Globus pallidus (tissue), 1 donor: ENCODE measurements at regions not wholly inside any gene's neighbourhood (a gene's known extent, or its start where the extent isn't known, plus 50 kb on each side); places are given as distances from the start of the nearest gene placed in this dataset.
"Not testable (repeated sequence)": the region's sequence is repeated elsewhere in the genome, so short reads cannot be mapped to it uniquely, and the experiment has no call there.

Experiments
- DNase-seq: peaks from one replicate; pipeline ENCODE4 v3.0.0-alpha.2; 2015; ENCODE audit warnings: low spot score

DNA sequence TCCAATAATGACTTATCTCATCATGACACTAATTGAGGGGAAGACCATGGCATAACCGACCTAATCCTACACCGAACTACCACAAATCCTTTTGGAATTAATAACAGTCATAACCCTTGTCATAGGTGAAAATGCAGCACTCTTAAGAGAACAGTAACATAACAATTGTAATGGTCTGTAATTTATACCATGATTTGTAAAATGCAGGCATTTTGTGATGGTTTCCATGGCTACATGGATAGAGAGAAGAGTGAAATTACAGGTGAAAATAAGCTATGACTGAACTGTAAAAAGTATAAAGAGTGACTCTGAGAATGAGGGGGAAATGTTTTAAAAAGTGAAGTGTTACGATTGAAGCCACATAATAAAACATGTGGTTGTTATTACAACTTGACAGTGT lies 494.1 kb upstream of the SLC39A10 start:
- DNase-seq = no peak

DNA sequence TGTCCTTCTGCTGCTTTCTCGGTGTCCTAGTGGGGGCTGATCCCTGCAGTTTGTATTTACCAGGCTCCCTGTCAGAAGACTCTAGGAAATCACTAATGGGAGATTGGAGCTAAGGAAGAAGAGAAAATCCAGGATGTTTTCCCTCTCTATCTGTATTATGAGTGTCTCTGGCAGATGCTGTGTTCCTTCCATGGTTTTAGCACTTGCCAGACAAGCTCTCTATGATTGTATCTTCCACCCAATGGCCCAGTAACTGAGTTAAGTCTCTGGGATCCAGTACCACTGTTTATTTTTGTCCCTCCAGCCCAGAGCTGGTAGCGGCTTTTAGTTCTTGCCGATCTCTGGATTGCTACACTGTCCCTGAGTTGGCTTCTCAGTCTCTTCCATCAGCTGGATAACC lies 494.8 kb upstream of the SLC39A10 start:
- DNase-seq = no peak

DNA sequence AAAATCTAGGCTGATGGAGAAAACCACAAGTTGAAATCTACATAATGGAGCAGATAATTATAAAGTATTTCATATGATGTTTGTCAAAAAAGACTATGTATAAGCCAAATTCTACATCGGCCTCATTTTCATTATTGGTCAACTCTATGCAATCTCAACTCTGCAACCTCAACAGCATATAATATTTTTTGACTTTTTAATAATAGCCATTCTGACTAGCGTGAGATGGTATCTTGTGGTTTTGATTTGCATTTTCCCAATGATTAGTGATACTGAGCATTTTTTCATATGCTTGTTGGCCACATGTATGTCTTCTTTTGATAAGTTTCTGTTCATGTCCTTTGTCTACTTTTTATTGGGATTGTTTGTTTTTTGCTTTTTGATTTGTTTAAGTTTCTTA lies 496.1 kb upstream of the SLC39A10 start:
- DNase-seq = no peak

DNA sequence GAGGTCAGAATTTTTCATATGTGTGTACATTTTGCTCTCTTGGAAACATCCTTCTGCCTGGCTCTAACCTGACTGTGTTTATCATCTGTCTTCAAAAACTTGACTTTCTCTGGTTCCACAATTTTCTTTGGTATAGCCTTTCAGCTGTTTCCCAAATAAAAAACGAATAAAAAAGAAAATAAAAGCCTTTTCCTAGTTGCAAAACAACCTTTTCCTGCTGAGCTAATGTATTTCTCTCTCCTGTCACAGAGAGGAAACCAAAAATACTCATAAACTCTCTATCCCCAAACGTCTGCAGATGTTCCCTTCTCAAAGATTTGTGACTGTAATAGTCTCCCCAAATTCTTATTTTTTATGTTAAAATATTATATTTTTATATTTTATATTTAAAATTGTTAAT lies 505.3 kb upstream of the SLC39A10 start:
- DNase-seq = no peak

DNA sequence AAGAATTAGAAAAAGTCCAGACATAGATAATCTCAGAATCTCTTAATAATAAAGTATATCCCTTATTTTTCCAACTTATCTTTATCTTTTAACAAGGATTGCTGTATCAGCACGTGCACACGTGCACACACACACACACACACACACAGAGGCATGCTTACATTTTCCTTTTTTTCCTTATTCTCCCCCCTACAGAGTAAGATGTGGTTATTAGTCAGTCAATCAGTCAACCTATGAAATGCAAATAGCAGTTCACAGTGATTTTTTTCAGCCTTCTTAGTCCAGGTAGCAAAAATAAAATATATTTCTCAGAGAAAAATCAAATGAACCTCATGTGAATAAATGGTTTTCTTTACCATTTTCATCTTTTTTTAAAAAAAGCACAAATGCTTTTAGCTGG lies 506.2 kb upstream of the SLC39A10 start:
- DNase-seq = no peak

DNA sequence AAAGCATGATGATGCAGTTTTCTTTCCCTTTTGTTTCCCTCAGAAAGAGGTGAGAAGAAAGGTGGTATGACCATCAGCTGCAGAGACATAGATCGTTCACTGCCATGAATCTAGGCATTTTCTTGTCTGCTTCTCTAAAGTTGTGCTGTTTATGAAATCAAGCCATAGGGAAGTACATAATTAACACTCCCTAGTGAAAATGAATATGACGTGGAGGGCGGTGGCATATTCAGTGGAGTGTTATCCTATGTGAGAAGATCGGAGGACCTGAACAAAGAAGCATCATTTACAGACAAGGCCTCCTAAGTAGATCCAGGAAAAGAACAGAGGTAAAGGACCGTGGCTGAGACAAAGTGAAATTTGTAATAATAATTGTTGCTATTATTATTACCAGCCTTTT lies 509.0 kb upstream of the SLC39A10 start:
- DNase-seq = no peak

DNA sequence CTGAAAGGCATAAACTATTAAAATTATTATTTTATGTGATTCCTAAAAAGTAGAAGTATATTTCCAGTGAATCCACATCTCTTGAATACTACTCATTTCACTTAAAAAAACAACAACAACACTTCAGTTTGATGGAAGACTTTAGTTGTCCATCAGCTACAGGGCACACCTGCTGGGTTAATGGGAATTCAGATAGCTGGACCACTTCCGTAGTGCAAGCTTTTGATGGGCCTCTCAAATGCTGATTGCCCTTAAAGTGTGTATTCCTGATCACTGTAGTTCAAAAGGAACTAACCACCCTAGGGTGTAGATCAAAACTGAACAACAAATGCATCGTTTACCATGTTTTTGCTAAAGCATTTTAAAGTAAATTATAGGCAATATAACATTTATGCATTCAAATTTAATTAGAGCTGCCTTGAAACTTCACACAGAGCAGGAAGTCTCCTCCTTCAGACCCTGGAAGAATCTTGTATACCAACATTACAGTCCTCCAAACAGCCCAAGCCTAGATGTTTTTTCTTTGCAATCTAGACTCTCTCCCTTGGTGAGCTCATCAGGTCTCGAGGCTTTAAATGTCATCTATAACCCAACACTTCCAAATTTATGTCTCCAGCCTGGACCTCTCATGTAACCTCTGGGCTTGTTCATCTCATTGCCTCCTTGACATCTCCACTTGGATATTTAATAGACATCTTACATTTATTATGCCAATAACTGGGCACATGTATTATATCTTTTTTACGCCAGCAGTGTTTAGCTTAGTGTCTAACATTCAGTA lies 510.1 kb upstream of the SLC39A10 start:
- DNase-seq = no peak

DNA sequence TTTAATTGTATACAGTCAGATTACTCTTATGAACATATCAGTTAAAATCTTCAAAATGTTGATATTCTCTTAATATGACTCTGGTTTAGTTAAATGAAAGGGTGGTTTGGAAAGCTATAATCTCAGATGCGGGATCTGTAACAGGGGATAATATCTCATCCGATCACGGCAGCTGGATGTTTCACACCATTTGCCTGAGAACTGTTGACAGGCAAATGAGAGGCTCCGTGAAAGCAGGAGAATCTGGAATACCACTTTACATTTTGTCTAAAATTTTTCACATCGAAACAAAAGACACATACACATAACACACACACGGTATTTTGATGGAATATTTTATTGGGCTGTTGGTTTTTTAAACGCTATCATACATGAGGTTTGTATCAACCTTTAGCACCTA lies 518.6 kb upstream of the SLC39A10 start:
- DNase-seq = no peak

DNA sequence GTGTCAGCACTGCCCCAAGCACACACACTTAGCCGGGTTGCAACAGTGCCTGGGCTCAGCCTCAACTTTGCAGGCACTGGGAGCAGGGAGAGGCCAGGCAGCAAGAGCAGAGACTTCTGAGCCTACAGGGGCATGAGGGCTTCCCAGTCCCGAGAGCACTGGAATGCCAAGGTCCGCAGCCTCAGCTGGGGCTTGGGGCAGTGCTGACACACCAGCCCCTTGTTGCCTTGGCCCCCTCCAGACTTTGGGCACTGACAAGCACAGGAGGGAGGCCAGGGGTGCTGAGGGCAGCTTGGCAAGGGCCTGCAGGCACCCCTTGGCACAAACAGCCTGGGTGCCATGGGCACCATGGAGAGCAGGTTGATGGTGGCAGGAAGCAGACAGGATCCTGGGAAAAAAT lies 531.1 kb upstream of the SLC39A10 start:
- DNase-seq = not testable (repeated sequence)

DNA sequence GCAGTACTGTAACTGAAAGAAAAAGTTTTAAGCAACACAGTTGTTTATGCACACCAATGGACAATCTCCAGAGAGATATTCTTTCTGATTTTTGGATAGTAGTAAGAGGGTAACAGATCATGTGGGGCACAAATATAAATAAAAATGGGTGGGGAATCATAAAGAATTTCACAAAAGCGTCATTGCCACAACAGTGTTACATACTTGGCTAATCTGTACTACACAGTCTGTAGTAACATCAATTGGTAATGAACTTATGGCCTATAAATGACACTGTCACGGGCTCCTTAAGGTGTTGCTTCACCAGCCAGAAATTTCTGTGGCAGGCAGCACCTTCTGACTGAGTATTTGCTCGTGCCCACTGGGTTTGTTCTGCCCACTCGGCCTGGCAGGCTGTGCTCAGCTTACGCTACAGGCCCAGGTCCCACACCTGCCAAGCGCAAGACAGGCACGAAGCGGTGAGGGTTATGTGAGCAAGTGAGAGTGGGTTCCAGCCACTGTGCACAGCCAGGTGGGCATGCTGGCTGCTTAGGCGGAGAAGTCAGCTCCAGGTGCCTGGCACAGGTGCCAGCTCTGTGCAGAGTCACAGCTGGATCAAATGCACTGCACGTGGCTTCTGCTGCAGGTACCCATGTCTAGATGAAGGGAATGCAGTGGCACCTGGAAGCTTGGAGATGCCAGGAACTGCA lies 532.5 kb upstream of the SLC39A10 start:
- DNase-seq = no peak

DNA sequence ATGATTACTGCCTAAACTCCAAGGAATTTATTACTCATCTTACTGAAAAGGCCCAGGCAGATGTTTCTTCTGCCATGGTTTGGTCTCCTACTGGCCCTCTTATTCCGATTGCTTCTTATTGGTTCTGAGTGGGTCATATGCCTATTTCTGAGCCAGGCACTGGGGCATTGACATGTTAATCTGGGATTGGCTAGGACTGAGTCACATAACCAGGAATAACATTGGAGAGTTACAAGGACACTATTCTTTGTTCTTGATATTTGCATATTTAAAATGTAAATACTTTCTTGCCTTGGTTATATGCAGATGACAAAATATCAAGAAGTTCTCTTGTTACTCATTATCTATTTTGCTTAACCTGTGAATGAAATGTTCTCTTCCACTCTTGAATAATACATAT lies 534.4 kb upstream of the SLC39A10 start:
- DNase-seq = no peak

DNA sequence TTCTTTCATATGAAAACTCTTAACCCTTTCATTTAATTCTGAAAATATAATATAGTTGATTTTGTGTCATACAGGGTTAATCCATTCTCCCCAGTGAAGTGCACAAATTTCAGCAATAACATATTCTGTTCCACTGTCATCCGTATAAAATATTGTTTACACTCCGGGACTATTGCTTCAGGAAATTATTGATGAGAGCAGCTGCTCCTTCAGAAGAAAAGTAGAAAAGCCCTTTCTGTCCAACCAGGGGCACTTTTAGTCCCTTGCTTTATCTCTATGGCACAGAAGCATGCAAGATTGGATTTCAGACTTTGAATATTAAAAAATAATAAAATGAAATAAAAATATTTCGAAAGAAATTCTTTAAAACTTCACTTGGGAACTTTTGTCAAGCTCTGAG lies 535.7 kb upstream of the SLC39A10 start:
- no peak for DNase-seq

DNA sequence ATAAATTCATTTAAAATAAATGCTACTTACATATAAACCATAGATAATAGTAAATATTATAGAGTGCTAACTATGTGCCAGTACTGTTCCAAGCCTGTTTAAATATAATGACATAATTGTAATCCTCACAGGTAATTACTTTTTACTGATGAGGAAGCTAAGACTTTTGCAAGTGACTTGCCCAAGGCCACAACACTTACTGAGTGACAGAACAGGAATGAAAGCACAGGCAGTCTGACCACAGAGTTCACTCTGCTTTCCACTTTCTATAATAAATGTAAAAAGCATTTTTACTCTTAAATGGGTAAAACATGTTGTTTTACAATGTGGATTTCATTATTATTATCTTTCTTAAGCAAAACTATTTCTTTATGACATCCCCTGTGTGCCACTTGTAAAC lies 537.8 kb upstream of the SLC39A10 start:
- DNase-seq = no peak

DNA sequence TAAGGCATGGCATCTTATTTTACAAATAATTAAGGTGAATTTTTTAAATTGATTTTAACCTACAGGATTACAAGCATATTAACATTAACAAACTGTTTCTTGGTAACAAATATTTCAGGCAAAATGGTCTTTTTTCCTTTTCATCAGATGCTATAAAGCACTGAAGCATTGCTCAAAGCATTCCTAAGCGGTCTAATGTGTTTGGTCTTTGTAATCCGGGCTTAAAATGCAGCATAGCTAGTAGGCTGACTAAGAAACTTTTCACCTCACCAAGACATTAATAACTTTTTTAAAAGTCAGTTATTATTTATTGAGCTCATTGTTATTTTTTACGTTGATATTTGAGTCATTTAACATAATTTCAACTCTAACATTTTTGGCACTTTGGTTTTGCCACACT lies 538.8 kb upstream of the SLC39A10 start:
- no peak for DNase-seq

DNA sequence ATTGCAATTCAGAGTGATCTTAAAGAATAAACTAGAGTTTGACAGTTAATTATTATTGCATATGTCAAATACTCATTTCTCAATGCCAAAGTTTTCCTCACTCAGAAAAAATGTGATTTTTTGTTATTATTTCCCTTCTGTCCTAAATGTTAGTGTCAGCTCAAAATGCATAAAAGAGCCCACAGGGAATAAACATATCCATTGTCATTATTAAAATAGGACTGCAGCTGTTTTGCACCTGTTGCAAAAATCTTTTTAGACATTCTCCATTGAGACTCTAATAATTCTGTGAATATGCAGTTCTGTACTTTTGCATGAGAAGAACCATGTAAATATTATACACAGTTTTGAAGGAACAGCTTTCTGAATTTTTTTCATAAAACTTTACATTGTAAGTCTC lies 540.0 kb upstream of the SLC39A10 start:
- DNase-seq = no peak

DNA sequence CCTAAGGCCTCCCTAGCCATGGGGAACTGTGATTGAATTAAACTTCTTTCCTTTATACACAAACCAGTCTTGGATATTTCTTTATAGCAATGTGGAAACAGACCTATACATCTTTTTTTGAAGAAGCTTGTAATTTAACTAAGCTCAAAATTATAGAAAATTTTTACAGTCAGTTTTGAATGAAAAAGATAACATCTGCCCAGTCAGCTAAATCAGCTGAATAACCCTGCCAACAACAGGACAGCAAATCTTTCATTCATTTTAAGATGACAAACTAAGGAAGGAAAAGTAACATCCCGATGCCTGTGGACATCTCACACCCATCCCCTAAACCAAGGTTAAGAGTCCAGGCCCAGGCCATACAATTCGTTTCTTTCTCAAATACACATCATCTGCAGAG lies 541.3 kb upstream of the SLC39A10 start:
- no peak for DNase-seq

DNA sequence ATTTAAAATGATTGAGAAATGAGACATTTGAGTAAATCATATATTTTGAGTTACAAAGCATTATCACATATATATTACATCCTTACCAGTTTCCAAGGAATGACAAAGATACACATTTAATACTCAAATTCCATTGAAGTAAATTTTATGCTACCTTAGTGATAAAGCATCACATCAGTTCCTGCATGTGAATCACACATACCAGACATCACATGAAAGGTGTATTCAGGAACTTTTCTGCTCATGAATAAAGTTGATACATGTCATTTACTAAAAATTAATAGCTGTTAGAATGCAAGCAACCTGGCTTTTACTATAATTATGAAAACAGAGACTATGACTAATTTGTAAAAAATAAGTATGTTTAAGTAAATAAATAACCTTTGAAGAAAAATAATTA lies 548.8 kb upstream of the SLC39A10 start:
- DNase-seq = no peak

DNA sequence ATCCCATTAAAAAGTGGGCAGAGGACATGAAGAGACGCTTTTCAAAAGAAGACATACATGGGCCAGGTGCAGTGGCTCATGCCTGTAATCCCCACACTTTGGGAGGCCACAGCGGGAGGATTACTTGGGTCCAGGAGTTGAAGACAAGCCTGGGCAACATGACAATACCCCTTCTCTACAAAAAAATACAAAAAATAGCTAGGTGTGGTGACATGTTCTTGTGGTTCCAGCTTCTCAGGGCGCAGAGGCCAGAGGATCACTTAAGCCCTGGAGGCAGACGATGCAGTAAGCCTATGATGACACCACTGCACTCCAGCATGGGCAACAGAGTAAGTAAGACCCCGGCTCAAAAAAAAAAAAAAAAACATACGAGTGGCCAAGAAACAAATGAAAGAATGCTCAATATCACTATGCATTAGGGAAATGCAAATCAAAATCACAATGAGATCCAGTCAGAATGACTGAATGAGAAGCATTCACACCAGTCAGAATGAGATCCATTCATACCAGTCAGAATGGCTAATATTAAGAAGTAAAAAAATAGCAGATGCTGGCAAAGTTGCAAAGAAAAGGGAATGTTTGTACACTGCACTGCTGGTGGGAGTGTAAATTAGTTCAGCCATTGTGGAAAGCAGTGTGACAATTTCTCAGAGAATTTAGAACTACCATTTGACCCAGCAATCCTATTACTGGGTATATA lies 550.2 kb upstream of the SLC39A10 start:
- peak; percentile 61 for DNase-seq

DNA sequence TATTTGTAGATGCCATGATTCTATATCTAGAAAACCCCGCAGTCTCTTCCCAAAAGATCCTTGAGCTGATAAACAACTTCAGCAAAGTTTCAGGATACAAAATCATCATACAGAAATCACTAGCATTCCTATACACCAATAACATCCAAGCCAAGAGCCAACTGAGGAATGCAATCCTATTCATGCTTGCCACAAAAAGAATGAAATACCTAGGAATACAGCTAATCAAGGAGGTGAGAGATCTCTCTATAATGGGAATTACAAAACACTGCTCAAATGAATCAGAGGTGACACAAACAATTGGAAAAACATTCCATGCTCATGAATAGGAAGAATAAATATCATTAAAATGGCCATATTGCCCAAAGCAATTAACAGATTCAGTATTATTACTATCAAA lies 551.4 kb upstream of the SLC39A10 start:
- no peak for DNase-seq

DNA sequence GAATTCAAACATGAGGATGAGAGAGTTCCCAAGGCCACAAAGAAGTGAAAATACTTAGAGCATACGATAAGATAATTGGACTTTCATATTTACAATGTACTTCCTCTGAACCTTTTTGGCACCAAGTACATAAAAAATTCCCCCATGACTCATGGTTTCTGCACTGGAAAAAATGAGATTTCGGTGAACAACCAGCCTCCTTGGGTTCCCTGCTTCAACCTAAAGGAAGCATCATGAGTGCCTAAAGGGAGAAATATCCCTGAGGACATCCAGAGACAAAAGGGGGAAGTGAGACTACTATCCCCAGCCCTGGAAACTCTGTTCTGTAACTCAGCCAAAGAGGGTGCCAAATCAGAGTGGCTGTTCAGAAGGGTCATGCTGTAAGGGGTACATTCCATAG lies 562.7 kb upstream of the SLC39A10 start:
- DNase-seq = no peak

DNA sequence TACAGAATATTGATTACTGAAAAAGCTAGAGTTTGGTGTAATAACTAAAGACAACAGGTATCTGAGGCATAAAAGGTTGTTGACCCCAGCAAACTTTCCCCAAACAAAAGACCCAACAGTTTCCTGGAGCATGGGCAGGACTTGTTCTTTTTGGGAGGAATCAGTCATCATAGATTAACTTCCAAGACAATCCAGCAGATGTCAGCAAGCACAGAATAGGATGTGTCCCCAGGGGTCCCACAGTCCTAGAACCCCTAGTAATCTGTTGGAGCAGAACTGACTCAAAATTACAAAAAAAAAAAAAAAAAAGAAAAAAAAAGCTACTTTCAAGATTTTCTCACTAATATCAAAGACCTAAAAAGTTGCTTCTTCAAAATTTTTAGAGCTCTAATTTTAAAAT lies 564.7 kb upstream of the SLC39A10 start:
- DNase-seq = no peak

DNA sequence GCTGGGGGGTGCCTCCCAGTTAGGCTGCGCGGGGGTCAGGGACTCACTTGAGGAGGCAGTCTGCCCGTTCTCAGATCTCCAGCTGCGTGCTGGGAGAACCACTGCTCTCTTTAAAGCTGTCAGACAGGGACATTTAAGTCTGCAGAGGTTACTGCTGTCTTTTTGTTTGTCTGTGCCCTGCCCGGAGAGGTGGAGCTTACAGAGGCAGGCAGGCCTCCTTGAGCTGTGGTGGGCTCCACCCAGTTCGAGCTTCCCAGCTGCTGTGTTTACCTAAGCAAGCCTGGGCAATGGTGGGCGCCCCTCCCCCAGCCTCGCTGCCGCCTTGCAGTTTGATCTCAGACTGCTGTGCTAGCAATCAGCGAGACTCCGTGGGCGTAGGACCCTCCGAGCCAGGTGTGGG lies 584.2 kb upstream of the SLC39A10 start:
- not testable (repeated sequence) for DNase-seq

DNA sequence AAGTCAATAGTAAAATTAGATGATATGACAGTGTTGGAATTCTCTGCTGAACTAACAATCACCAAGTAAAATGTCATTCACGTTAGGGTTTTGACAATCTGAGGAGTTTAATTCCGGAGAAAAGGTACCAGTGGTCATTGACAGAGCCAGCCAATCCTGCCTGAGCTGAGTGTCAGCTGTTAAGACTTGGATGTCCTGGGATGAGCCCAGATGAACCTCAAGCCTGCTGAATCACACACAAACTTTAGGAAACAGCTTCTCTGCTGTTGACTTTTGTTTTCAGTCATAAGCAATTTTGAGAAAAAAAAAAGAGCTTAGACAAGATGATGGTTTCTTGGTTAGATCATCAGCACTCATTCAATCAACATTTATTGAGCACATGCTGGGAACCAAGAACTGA lies 600.0 kb upstream of the SLC39A10 start:
- DNase-seq = no peak
